ENCODE measurements at regions not wholly inside any gene's neighbourhood (a gene's known extent, or its start where the extent isn't known, plus 50 kb on each side); places are given as distances from the start of the nearest gene placed in this dataset.
"Not testable (repeated sequence)": the region's sequence is repeated elsewhere in the genome, so short reads cannot be mapped to it uniquely, and the experiment has no call there.

- CTCF ChIA-PET, result no interaction called here
- intact Hi-C loops (cut with micrococcal nuclease), result no loop called here
- Mint-ChIP-seq H3K4me1 (ENCODE audit: low read depth) (no peaks in the 10 kb centered on the region), H3K9me3 (no peaks in the 10 kb centered on the region), H3K27ac (no peak overlapping the region), H3K36me3 (ENCODE audit: low read depth) (no peaks in the 10 kb centered on the region), H3K4me3 (no peak overlapping the region), H3K27me3 (no peaks in the 10 kb centered on the region)
- ATAC-seq, result no peak
- POLR2A ChIA-PET, result no interaction called here
- no peak for DNase-seq
- TF ChIP-seq CTCF (IDR thresholded peaks at IDR 0.05), result no peak
Observed at GRCh38 chr2:82998781-82999180, 1460.3 kb downstream of the SUCLG1 start.

- CTCF ChIA-PET, result no interaction called here
- DNase-seq (no peak), ATAC-seq (no peak)
- Mint-ChIP-seq H3K36me3 (ENCODE audit: low read depth) (no peaks in the 10 kb centered on the region), H3K9me3 (peaks cover 6% of the 10 kb centered on the region), H3K4me3 (no peak overlapping the region), H3K4me1 (ENCODE audit: low read depth) (no peaks in the 10 kb centered on the region), H3K27ac (no peak overlapping the region), H3K27me3 (no peaks in the 10 kb centered on the region)
- no peak for TF ChIP-seq CTCF (IDR thresholded peaks at IDR 0.05)
- intact Hi-C loops (cut with micrococcal nuclease), result no loop called here
- POLR2A ChIA-PET, result no interaction called here
Observed at GRCh38 chr2:82996217-82996616, 1462.9 kb downstream of the SUCLG1 start.

- TF ChIP-seq CTCF (IDR thresholded peaks at IDR 0.05), result no peak
- POLR2A ChIA-PET, result no interaction called here
- Mint-ChIP-seq H3K4me1 (ENCODE audit: low read depth) (no peaks in the 10 kb centered on the region), H3K27ac (no peak overlapping the region), H3K4me3 (no peak overlapping the region), H3K36me3 (ENCODE audit: low read depth) (no peaks in the 10 kb centered on the region), H3K9me3 (peaks cover 9% of the 10 kb centered on the region), H3K27me3 (no peaks in the 10 kb centered on the region)
- intact Hi-C loops (cut with micrococcal nuclease), result no loop called here
- CTCF ChIA-PET, result no interaction called here
- DNase-seq, result no peak
- no peak for ATAC-seq
Observed at GRCh38 chr2:82994151-82994550, 1464.9 kb downstream of the SUCLG1 start.

DNA sequence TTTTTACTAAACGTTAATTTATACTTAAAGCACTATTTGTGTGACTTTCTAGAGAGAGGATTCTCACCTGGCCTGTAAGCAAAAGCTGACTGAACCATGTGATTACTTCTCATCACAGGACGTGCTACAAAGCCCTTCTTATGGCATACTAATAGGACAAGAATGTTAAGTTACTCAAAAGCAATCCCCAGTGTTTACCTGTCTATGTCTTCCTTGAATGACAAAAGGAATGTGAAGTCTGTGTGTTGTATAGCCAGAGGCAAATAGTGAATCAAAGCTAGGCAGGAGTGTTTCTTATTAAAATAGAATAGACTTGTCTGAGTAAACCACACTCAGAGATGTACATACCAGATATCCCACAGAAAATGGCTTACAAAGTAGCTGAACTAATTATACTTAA is 1465.5 kb downstream of the SUCLG1 start:
- POLR2A ChIA-PET, result no interaction called here

DNA sequence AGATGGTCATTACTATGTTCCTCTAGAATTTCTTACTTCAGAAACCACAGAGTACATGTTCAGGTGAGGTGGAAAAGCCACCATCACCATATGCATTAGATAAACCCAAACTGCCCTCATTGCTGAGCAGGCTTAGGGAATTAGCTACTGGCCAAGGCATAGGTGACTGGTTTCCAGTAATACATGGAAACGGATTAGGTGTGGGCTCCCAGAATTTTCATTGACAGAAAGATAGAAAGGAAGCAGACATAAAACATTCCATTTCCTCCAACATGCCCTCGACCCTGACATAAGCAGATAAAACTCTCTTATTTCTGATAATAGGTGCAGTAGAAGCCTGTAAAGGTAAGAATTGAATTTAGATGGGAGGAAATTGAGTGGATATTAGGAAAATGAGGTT is 1466.1 kb downstream of the SUCLG1 start:
- Mint-ChIP-seq H3K4me1 (ENCODE audit: low read depth) (no peaks in the 10 kb centered on the region), H3K36me3 (ENCODE audit: low read depth) (no peaks in the 10 kb centered on the region), H3K27me3 (no peaks in the 10 kb centered on the region), H3K27ac (no peak overlapping the region), H3K4me3 (no peak overlapping the region), H3K9me3 (peaks cover 9% of the 10 kb centered on the region)
- intact Hi-C loops (cut with micrococcal nuclease), result no loop called here
- DNase-seq (no peak), ATAC-seq (no peak)
- CTCF ChIA-PET, result no interaction called here
- no peak for TF ChIP-seq CTCF (IDR thresholded peaks at IDR 0.05)
- POLR2A ChIA-PET, result no interaction called here

More for the DNA sequence above, 1465.5 kb downstream of the SUCLG1 start:
- ATAC-seq, result no peak
- no peak for TF ChIP-seq CTCF (IDR thresholded peaks at IDR 0.05)
- H3K27me3 Mint-ChIP-seq, result no peaks in the 10 kb centered on the region
- H3K4me3 Mint-ChIP-seq, result no peak overlapping the region
- H3K27ac Mint-ChIP-seq, result no peak overlapping the region
- CTCF ChIA-PET, result no interaction called here
- peaks cover 9% of the 10 kb centered on the region for H3K9me3 Mint-ChIP-seq
- DNase-seq, result no peak
- H3K36me3 Mint-ChIP-seq (ENCODE audit: low read depth), result no peaks in the 10 kb centered on the region
- H3K4me1 Mint-ChIP-seq (ENCODE audit: low read depth), result no peaks in the 10 kb centered on the region
- intact Hi-C loops (cut with micrococcal nuclease), result no loop called here

DNA sequence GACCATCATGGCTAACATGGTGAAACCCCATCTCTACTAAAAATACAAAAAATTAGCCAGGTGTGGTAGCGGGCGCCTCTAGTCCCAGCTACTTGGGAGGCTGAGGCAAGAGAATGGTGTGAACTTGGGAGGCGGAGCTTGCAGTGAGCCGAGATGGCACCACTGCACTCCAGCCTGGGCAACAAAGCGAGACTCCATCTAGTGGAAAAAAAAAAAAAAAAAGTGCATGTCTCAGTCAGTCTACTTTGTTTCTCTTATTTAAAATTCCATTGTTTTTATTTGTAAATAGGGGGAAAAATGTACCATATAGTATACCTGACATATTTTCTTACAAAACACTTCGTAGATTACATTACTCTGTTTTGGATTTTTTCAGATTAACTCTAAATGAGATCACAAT is 1471.4 kb downstream of the SUCLG1 start:
- H3K4me1 Mint-ChIP-seq (ENCODE audit: low read depth); CTCF ChIA-PET; intact Hi-C loops (cut with micrococcal nuclease); H3K27ac Mint-ChIP-seq; H3K36me3 Mint-ChIP-seq (ENCODE audit: low read depth); ATAC-seq; H3K4me3 Mint-ChIP-seq; DNase-seq; POLR2A ChIA-PET; H3K27me3 Mint-ChIP-seq: not testable (repeated sequence)
- H3K9me3 Mint-ChIP-seq, result peaks cover 18% of the 10 kb centered on the region

Data from activated CD8-positive, alpha-beta T cell treated with anti-CD3 and anti-CD28 coated beads for 36 hours (primary cell).